Fibroblast of pulmonary artery (primary cell): ENCODE measurements at regions not wholly inside any gene's neighbourhood (a gene's known extent, or its start where the extent isn't known, plus 50 kb on each side); places are given as distances from the start of the nearest gene placed in this dataset.

ENCODE experiments used
- DNase-seq: peaks from one replicate; pipeline ENCODE4 v3.0.0-alpha.2; 2010; ENCODE audit warnings: low read depth
- H3K4me3 ChIP-seq: replicated peaks from 2 replicates; pipeline ENCODE4 v1.5.1; 2011; ENCODE audit warnings: low read depth, mild to moderate bottlenecking, control low read depth, low read length, moderate library complexity
- CTCF ChIP-seq: IDR thresholded peaks from 2 replicates; pipeline ENCODE4 v1.5.1; 2011; ENCODE audit warnings: mild to moderate bottlenecking, control low read depth, low read length, inconsistent platforms; ENCODE audit errors: missing control alignments

- H3K4me3 ChIP-seq, result no peak overlapping the region
- TF ChIP-seq CTCF, result no peak
- DNase-seq, result no peak
These were observed 259.3 kb downstream of the HTR7 start for GRCh38 chr10:90598513-90598912.

- no peak for TF ChIP-seq CTCF
- no peak overlapping the region for H3K4me3 ChIP-seq
- peak; percentile 80 for DNase-seq
These were observed 254.8 kb downstream of the HTR7 start for GRCh38 chr10:90602862-90603610.

- no peak for DNase-seq
- TF ChIP-seq CTCF, result no peak
- no peak overlapping the region for H3K4me3 ChIP-seq
These were observed 253.2 kb downstream of the HTR7 start for GRCh38 chr10:90604636-90605035.

- no peak overlapping the region for H3K4me3 ChIP-seq
- no peak for DNase-seq
- no peak for TF ChIP-seq CTCF
These were observed 252.3 kb downstream of the HTR7 start for GRCh38 chr10:90605506-90605905.

GRCh38 chr10:90612276-90612675 lies 245.6 kb downstream of the HTR7 start:
- no peak overlapping the region for H3K4me3 ChIP-seq
- DNase-seq, result no peak
- no peak for TF ChIP-seq CTCF

- TF ChIP-seq CTCF, result no peak
- H3K4me3 ChIP-seq, result no peak overlapping the region
- DNase-seq, result no peak
These were observed 243.2 kb downstream of the HTR7 start for GRCh38 chr10:90614631-90615030.

- DNase-seq, result peak; percentile 40
- TF ChIP-seq CTCF, result no peak
- H3K4me3 ChIP-seq, result no peak overlapping the region
These were observed 236.3 kb downstream of the HTR7 start for GRCh38 chr10:90621577-90621976.
